HL-60 (cell line): ENCODE measurements at regions not wholly inside any gene's neighbourhood (a gene's known extent, or its start where the extent isn't known, plus 50 kb on each side); places are given as distances from the start of the nearest gene placed in this dataset.
"Not testable (repeated sequence)": the region's sequence is repeated elsewhere in the genome, so short reads cannot be mapped to it uniquely, and the experiment has no call there.

Experiments used
- DNase-seq, 2 experiments: peaks; one replicate each; pipeline ENCODE4 v3.0.0-alpha.2; 2010 to 2020; ENCODE audit warnings: low read depth in 1 of 2, low spot score in 1 of 2
- H3K27ac ChIP-seq: fragments of 250-450 bp; sonication (Bioruptor Pico); replicated peaks from 2 replicates; pipeline ENCODE4 v1.5.1; 2020; ENCODE audit warnings: mild to moderate bottlenecking, moderate library complexity
- H3K27me3 ChIP-seq: fragments of 250-450 bp; sonication (Bioruptor Pico); 2 replicates; pipeline ENCODE4 v1.5.1; 2021; ENCODE audit warnings: mild to moderate bottlenecking, moderate library complexity; ENCODE audit not compliant: insufficient read depth, poor library complexity, severe bottlenecking
- H3K4me3 ChIP-seq: replicated peaks from 2 replicates; pipeline ENCODE4 v1.5.1; 2011; ENCODE audit warnings: mild to moderate bottlenecking, control low read depth, low read length; ENCODE audit not compliant: insufficient read depth
- CTCF ChIP-seq: IDR thresholded peaks from one replicate; pipeline ENCODE4 v1.5.1; 2011; ENCODE audit warnings: low read length, control low read depth, inconsistent platforms; ENCODE audit not compliant: insufficient read depth
- GABPA ChIP-seq: IDR thresholded peaks from 2 replicates; pipeline ENCODE4 v1.6.1; 2012; ENCODE audit warnings: low read depth
- POLR2AphosphoS5 ChIP-seq: IDR thresholded peaks from 2 replicates; pipeline ENCODE4 v1.6.1; 2012; ENCODE audit warnings: low read depth
- REST ChIP-seq: IDR thresholded peaks from 2 replicates; pipeline ENCODE4 v1.6.1; 2012; ENCODE audit warnings: low read depth; ENCODE audit not compliant: insufficient replicate concordance
- SPI1 ChIP-seq: IDR thresholded peaks from 2 replicates; pipeline ENCODE4 v1.6.1; 2012; ENCODE audit warnings: low read depth, mild to moderate bottlenecking, borderline replicate concordance

- H3K27me3 ChIP-seq, result no peaks in the 10 kb centered on the region
- no peak for TF ChIP-seq CTCF
- TF ChIP-seq REST, result no peak
- TF ChIP-seq GABPA, result no peak
- TF ChIP-seq POLR2AphosphoS5, result no peak
- no peak for TF ChIP-seq SPI1
- H3K4me3 ChIP-seq, result no peak overlapping the region
- DNase-seq, result no peak
- H3K27ac ChIP-seq, result no peak overlapping the region
These were observed 1174.9 kb downstream of the NSUN3 start for GRCh38 chr3:95237783-95238182.

GRCh38 chr3:95240395-95240794, 1177.5 kb downstream of the NSUN3 start:
- no peaks in the 10 kb centered on the region for H3K27me3 ChIP-seq
- H3K27ac ChIP-seq, result no peak overlapping the region
- TF ChIP-seq GABPA (no peak), POLR2AphosphoS5 (no peak), REST (no peak), SPI1 (no peak), CTCF (no peak)
- no peak for DNase-seq
- no peak overlapping the region for H3K4me3 ChIP-seq

- not testable (repeated sequence) for H3K27ac ChIP-seq, H3K27me3 ChIP-seq, DNase-seq
These were observed 1178.4 kb downstream of the NSUN3 start for GRCh38 chr3:95241256-95241655.

GRCh38 chr3:95246413-95246812, 1183.6 kb downstream of the NSUN3 start:
- Histone ChIP-seq H3K27me3 (no peaks in the 10 kb centered on the region), H3K4me3 (no peak overlapping the region), H3K27ac (no peak overlapping the region)
- DNase-seq, result no peak
- TF ChIP-seq GABPA (no peak), CTCF (no peak)

More at GRCh38 chr3:95241256-95241655, 1178.4 kb downstream of the NSUN3 start:
- H3K4me3 ChIP-seq, result not testable (repeated sequence)

GRCh38 chr3:95254061-95254460, 1191.2 kb downstream of the NSUN3 start:
- Histone ChIP-seq H3K27me3 (no peaks in the 10 kb centered on the region), H3K27ac (no peak overlapping the region), H3K4me3 (no peak overlapping the region)
- no peak for DNase-seq
- no peak for TF ChIP-seq CTCF
- no peak for TF ChIP-seq POLR2AphosphoS5
- no peak for TF ChIP-seq SPI1
- TF ChIP-seq REST, result no peak
- TF ChIP-seq GABPA, result no peak
